ENCODE measurements at regions not wholly inside any gene's neighbourhood (a gene's known extent, or its start where the extent isn't known, plus 50 kb on each side); places are given as distances from the start of the nearest gene placed in this dataset.

DNA sequence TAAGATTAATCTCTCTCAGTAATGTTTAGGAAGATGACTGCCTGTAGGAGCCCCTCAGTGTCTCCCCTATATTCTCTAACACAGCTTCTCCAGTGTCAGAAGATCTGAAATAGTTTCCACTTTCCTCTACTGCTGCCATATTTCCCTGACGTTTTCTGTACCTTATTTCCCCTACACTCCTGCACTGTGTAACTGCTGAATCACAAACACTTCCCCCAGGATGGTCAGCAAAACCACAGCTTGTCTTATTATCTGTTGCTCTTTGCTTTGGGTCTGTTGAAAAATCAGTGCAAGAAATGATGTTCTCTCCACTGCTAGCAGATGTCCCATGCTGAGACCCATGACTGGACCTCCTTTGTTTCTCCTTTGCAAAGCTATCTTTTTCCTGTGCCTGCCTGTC lies 441.7 kb downstream of the EPHA4 start:
- TF ChIP-seq, protein P1, sequence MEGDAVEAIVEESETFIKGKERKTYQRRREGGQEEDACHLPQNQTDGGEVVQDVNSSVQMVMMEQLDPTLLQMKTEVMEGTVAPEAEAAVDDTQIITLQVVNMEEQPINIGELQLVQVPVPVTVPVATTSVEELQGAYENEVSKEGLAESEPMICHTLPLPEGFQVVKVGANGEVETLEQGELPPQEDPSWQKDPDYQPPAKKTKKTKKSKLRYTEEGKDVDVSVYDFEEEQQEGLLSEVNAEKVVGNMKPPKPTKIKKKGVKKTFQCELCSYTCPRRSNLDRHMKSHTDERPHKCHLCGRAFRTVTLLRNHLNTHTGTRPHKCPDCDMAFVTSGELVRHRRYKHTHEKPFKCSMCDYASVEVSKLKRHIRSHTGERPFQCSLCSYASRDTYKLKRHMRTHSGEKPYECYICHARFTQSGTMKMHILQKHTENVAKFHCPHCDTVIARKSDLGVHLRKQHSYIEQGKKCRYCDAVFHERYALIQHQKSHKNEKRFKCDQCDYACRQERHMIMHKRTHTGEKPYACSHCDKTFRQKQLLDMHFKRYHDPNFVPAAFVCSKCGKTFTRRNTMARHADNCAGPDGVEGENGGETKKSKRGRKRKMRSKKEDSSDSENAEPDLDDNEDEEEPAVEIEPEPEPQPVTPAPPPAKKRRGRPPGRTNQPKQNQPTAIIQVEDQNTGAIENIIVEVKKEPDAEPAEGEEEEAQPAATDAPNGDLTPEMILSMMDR (IDR thresholded peaks at IDR 0.05): no peak
- TF ChIP-seq POLR2A (IDR thresholded peaks at IDR 0.05): no peak
